Progenitor cell of endocrine pancreas (in vitro differentiated cells): ENCODE measurements at regions not wholly inside any gene's neighbourhood (a gene's known extent, or its start where the extent isn't known, plus 50 kb on each side); places are given as distances from the start of the nearest gene placed in this dataset.
A peak's percentile ranks its signal among the peaks of the same experiment; 100 is the strongest.

Experiments
- DNase-seq: peaks from one replicate; pipeline ENCODE4 v3.0.0; 2021; ENCODE audit warnings: low spot score; ENCODE audit not compliant: unreplicated experiment
- H3K27ac Mint-ChIP-seq: 2 replicates; pipeline ENCODE4 v1.8.0; 2021; ENCODE audit warnings: mild to moderate bottlenecking, moderate library complexity, mixed read lengths
- H3K27me3 Mint-ChIP-seq: 2 replicates; pipeline ENCODE4 v1.8.0; 2021; ENCODE audit warnings: mixed read lengths
- H3K36me3 Mint-ChIP-seq: 2 replicates; pipeline ENCODE4 v1.8.0; 2022; ENCODE audit warnings: mixed read lengths; ENCODE audit not compliant: insufficient read depth
- H3K4me1 Mint-ChIP-seq: 2 replicates; pipeline ENCODE4 v1.8.0; 2021; ENCODE audit warnings: low read depth, mixed read lengths
- H3K4me3 Mint-ChIP-seq: 2 replicates; pipeline ENCODE4 v1.8.0; 2021; ENCODE audit warnings: low read depth, mild to moderate bottlenecking, moderate library complexity, mixed read lengths
- H3K9me3 Mint-ChIP-seq: 2 replicates; pipeline ENCODE4 v1.8.0; 2021; ENCODE audit warnings: low read depth, mixed read lengths
- CTCF ChIP-seq: fragments of 200-600 bp; sonication (generic); IDR thresholded peaks from one replicate; pipeline ENCODE4 v1.5.0; 2021; ENCODE audit warnings: antibody characterized with exemption, mild to moderate bottlenecking; ENCODE audit not compliant: unreplicated experiment

- Mint-ChIP-seq H3K4me1 (peaks cover 26% of the 10 kb centered on the region), H3K4me3 (no peak overlapping the region), H3K36me3 (no peaks in the 10 kb centered on the region), H3K27me3 (no peaks in the 10 kb centered on the region), H3K27ac (no peak overlapping the region), H3K9me3 (peaks cover 4% of the 10 kb centered on the region)
- no peak for DNase-seq
- TF ChIP-seq CTCF: no peak
Observed at GRCh38 chr4:78666830-78667258, 109.3 kb upstream of the BMP2K start.

- H3K27me3 Mint-ChIP-seq: no peaks in the 10 kb centered on the region
- no peak overlapping the region for H3K4me3 Mint-ChIP-seq
- H3K36me3 Mint-ChIP-seq: no peaks in the 10 kb centered on the region
- no peak overlapping the region for H3K27ac Mint-ChIP-seq
- peaks cover 4% of the 10 kb centered on the region for H3K9me3 Mint-ChIP-seq
- DNase-seq: no peak
- TF ChIP-seq CTCF: no peak
- peaks cover 26% of the 10 kb centered on the region for H3K4me1 Mint-ChIP-seq
Observed at GRCh38 chr4:78667325-78667724, 108.8 kb upstream of the BMP2K start.

GRCh38 chr4:78667764-78668163 is 108.4 kb upstream of the BMP2K start:
- Mint-ChIP-seq H3K36me3 (no peaks in the 10 kb centered on the region), H3K27ac (no peak overlapping the region), H3K4me3 (no peak overlapping the region), H3K4me1 (peaks cover 26% of the 10 kb centered on the region), H3K9me3 (peaks cover 4% of the 10 kb centered on the region), H3K27me3 (no peaks in the 10 kb centered on the region)
- TF ChIP-seq CTCF: no peak
- DNase-seq: no peak

- Mint-ChIP-seq H3K4me1 (peaks cover 13% of the 10 kb centered on the region), H3K36me3 (no peaks in the 10 kb centered on the region), H3K27ac (no peak overlapping the region), H3K4me3 (no peak overlapping the region), H3K27me3 (no peaks in the 10 kb centered on the region), H3K9me3 (no peaks in the 10 kb centered on the region)
- DNase-seq: no peak
- TF ChIP-seq CTCF: peak; percentile 30
Observed at GRCh38 chr4:78669453-78669852, 106.7 kb upstream of the BMP2K start.

GRCh38 chr4:78671903-78672815 is 104.0 kb upstream of the BMP2K start:
- Mint-ChIP-seq H3K4me1 (peaks cover 10% of the 10 kb centered on the region), H3K4me3 (no peak overlapping the region), H3K36me3 (no peaks in the 10 kb centered on the region), H3K27me3 (no peaks in the 10 kb centered on the region), H3K27ac (no peak overlapping the region), H3K9me3 (no peaks in the 10 kb centered on the region)
- TF ChIP-seq CTCF: no peak
- no peak for DNase-seq
